A549 (cell line): ENCODE measurements at regions not wholly inside any gene's neighbourhood (a gene's known extent, or its start where the extent isn't known, plus 50 kb on each side); places are given as distances from the start of the nearest gene placed in this dataset.

Experiments
- ATAC-seq, 2 experiments: fragments of 200-7000 bp in 1 of 2; fragments of >200 bp in 1 of 2; cut with Nextera tagmentation in 1 of 2; cut with Tn5 transposase in 1 of 2; 3 replicates each; pipeline versions ENCODE4 v1.8.0 to v1.9.1; 2018 to 2020; ENCODE audit warnings: mild to moderate bottlenecking in 1 of 2, moderate library complexity in 1 of 2
- CTCF ChIA-PET: fragments of 300-600 bp; sonication (Branson Sonifier 250); formaldehyde crosslinking; extraction: SDS; loops from one replicate; lab custom pipeline; 2021; ENCODE audit warnings: antibody characterized with exemption, inconsistent platforms; lab: Yijun Ruan, JAX
- POLR2A ChIA-PET: fragments of 350-600 bp; formaldehyde crosslinking; extraction: SDS; loops from one replicate; lab custom pipeline; 2021; ENCODE audit warnings: antibody characterized with exemption, inconsistent platforms; lab: Yijun Ruan, JAX
- DNase-seq, 2 experiments: peaks; one replicate each; pipeline versions ENCODE4 v3.0.0 to v3.0.0-alpha.2; 2011 to 2016; ENCODE audit warnings: low read depth in 1 of 2, low spot score in 1 of 2
- FAIRE-seq: peaks from 2 replicates; lab custom pipeline; 2011; peaks lifted over from hg19 to GRCh38; lab: Jason Lieb, UNC
- H3K27ac ChIP-seq, 2 experiments: fragments of >200 bp; sonication (Bioruptor Twin); formaldehyde crosslinking; 3 replicates each; pipeline ENCODE4 v1.5.1; 2016 to 2017
- H3K4me1 ChIP-seq: fragments of >200 bp; sonication (Bioruptor Twin); formaldehyde crosslinking; 3 replicates; pipeline ENCODE4 v1.6.1; 2016
- H3K4me2 ChIP-seq: fragments of >200 bp; sonication (Bioruptor Twin); formaldehyde crosslinking; 3 replicates; pipeline ENCODE4 v1.6.1; 2016
- H3K4me3 ChIP-seq: fragments of >200 bp; sonication (Bioruptor Twin); formaldehyde crosslinking; 3 replicates; pipeline ENCODE4 v1.5.1; 2016
- H3K9me3 ChIP-seq: fragments of >200 bp; sonication (Bioruptor Twin); formaldehyde crosslinking; 3 replicates; pipeline ENCODE4 v1.6.1; 2016
- BCL3 ChIP-seq: fragments of >200 bp; sonication (Bioruptor Twin); formaldehyde crosslinking; IDR thresholded peaks from 3 replicates; pipeline ENCODE4 v1.6.1; 2016
- EHF ChIP-seq: fragments of 250-450 bp; sonication (Bioruptor Pico); IDR thresholded peaks from 2 replicates; pipeline ENCODE4 v1.5.0; 2020; ENCODE audit warnings: mild to moderate bottlenecking
- ESRRA ChIP-seq: fragments of 150-350 bp; IDR thresholded peaks from 2 replicates; pipeline ENCODE4 v1.6.1; 2014; ENCODE audit warnings: mild to moderate bottlenecking, low read length, borderline replicate concordance
- HDAC2 ChIP-seq: fragments of 200-600 bp; sonication (generic); IDR thresholded peaks from 2 replicates; pipeline ENCODE4 v1.6.1; 2016
- HOXA7 ChIP-seq: fragments of 250-450 bp; sonication (Bioruptor Pico); IDR thresholded peaks from 2 replicates; pipeline ENCODE4 v1.5.0; 2020; ENCODE audit warnings: mild to moderate bottlenecking, moderate library complexity
- JUN ChIP-seq, 2 experiments: fragments of >200 bp; sonication (Bioruptor Twin); formaldehyde crosslinking; IDR thresholded peaks; 2 replicates in 1 of 2; 3 replicates in 1 of 2; pipeline ENCODE4 v1.6.1; 2016 to 2017
- MAZ ChIP-seq: fragments of 150-350 bp; IDR thresholded peaks from 2 replicates; pipeline ENCODE4 v1.6.1; 2014; ENCODE audit warnings: antibody characterized with exemption, low read depth, low read length, borderline replicate concordance
- MYC ChIP-seq: IDR thresholded peaks from 2 replicates; pipeline ENCODE4 v1.6.1; 2012; ENCODE audit warnings: mild to moderate bottlenecking, inconsistent platforms, low read length, improper control_type of control experiment, borderline replicate concordance
- POLR2A ChIP-seq: IDR thresholded peaks from 2 replicates; pipeline ENCODE4 v1.6.1; 2012; ENCODE audit warnings: mild to moderate bottlenecking, low read length
- POLR2AphosphoS2 ChIP-seq: conservative IDR thresholded peaks from 2 replicates; pipeline ENCODE4 v1.6.1; 2012; ENCODE audit warnings: low read length, improper control_type of control experiment, inconsistent platforms
- RCOR1 ChIP-seq: fragments of 150-350 bp; IDR thresholded peaks from 2 replicates; pipeline ENCODE4 v1.6.1; 2014; ENCODE audit warnings: antibody characterized with exemption, low read length, low read depth
- SMC3 ChIP-seq: fragments of >200 bp; sonication (Bioruptor Twin); formaldehyde crosslinking; IDR thresholded peaks from 3 replicates; pipeline ENCODE4 v1.6.1; 2018; ENCODE audit warnings: inconsistent platforms
- SREBF2 ChIP-seq: fragments of 450-650 bp; IDR thresholded peaks from 2 replicates; pipeline ENCODE4 v1.6.1; 2014; ENCODE audit warnings: mild to moderate bottlenecking, moderate library complexity
- TFCP2L1 ChIP-seq: fragments of 250-450 bp; sonication (Bioruptor Pico); IDR thresholded peaks from 2 replicates; pipeline ENCODE4 v1.5.0; 2021; ENCODE audit warnings: mild to moderate bottlenecking
- ZC3H11A ChIP-seq: fragments of 450-650 bp; IDR thresholded peaks from 2 replicates; pipeline ENCODE4 v1.6.1; 2014; ENCODE audit warnings: antibody characterized with exemption, mild to moderate bottlenecking
- ZFP36 ChIP-seq: fragments of 450-650 bp; IDR thresholded peaks from 2 replicates; pipeline ENCODE4 v1.6.1; 2014; ENCODE audit warnings: borderline replicate concordance; ENCODE audit not compliant: partially characterized antibody
- ZSCAN20 ChIP-seq: fragments of 250-450 bp; sonication (Bioruptor Pico); IDR thresholded peaks from 2 replicates; pipeline ENCODE4 v1.8.0; 2022; ENCODE audit warnings: mild to moderate bottlenecking, moderate library complexity
- WGBS: methylation state at CpG from one replicate; pipeline ENCODE4 v1.1.6; 2017; ENCODE audit errors: missing lambda C conversion rate; 5-methylcytosine and 5-hydroxymethylcytosine counted together
- TF ChIP-seq, protein P1 (sequence below): fragments of 200-600 bp; sonication (generic); IDR thresholded peaks from 2 replicates; pipeline ENCODE4 v1.6.1; 2016; ENCODE audit warnings: antibody characterized with exemption, mild to moderate bottlenecking, moderate library complexity

GRCh38 chr12:71000255-71000654 lies 79.7 kb upstream of the PTPRR start:
- Histone ChIP-seq H3K4me3 (no peak overlapping the region), H3K4me1 (no peaks in the 10 kb centered on the region), H3K4me2 (no peak overlapping the region), H3K9me3 (no peaks in the 10 kb centered on the region), H3K27ac (no peak overlapping the region)
- ATAC-seq, result no peak
- no peak for DNase-seq
- 59% methylated on average over 2 of the region's 2 CpGs for WGBS
- CTCF ChIA-PET, result no interaction called here
- no peak for FAIRE-seq
- TF ChIP-seq HOXA7 (CRISPR knock-in tag) (no peak), TFCP2L1 (CRISPR knock-in tag) (no peak), JUN (IDR thresholded peaks at IDR 0.05) (no peak), MYC (no peak), EHF (CRISPR knock-in tag) (no peak), HDAC2 (no peak), BCL3 (no peak)
- POLR2A ChIA-PET, result no interaction called here

DNA sequence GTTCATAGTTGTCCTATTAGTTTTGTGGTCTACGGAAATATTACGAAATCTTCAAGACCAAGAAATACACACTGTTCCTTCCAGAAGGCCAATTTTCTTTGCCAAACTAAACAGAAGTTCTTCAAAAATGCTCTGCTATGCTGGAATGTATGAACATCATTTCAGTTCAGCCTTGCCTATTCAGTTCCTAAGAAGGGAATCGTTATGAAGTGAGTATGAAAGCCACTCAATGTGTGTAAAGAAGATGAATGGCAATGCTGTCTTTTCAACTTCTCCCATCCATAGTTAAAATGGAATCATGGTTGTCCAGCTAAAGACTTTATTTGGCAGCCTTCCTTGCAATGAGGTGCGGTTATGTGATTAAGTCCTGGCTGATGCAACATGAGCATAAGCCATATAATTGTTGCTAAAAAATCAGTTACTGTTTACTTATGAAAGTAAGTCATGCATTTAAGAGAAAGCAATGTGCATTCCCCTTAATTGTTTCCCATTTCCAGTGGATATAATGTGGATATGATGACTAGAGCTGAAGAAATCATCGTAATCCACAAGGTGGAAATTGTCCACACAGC lies 73.8 kb upstream of the PTPRR start:
- TF ChIP-seq MYC, result no peak
- TF ChIP-seq ZFP36, result no peak
- TF ChIP-seq ESRRA, result no peak
- TF ChIP-seq, protein P1, sequence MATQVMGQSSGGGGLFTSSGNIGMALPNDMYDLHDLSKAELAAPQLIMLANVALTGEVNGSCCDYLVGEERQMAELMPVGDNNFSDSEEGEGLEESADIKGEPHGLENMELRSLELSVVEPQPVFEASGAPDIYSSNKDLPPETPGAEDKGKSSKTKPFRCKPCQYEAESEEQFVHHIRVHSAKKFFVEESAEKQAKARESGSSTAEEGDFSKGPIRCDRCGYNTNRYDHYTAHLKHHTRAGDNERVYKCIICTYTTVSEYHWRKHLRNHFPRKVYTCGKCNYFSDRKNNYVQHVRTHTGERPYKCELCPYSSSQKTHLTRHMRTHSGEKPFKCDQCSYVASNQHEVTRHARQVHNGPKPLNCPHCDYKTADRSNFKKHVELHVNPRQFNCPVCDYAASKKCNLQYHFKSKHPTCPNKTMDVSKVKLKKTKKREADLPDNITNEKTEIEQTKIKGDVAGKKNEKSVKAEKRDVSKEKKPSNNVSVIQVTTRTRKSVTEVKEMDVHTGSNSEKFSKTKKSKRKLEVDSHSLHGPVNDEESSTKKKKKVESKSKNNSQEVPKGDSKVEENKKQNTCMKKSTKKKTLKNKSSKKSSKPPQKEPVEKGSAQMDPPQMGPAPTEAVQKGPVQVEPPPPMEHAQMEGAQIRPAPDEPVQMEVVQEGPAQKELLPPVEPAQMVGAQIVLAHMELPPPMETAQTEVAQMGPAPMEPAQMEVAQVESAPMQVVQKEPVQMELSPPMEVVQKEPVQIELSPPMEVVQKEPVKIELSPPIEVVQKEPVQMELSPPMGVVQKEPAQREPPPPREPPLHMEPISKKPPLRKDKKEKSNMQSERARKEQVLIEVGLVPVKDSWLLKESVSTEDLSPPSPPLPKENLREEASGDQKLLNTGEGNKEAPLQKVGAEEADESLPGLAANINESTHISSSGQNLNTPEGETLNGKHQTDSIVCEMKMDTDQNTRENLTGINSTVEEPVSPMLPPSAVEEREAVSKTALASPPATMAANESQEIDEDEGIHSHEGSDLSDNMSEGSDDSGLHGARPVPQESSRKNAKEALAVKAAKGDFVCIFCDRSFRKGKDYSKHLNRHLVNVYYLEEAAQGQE, result no peak
- no peak for FAIRE-seq
- Histone ChIP-seq H3K4me2 (no peak overlapping the region), H3K27ac (no peak overlapping the region), H3K4me1 (no peaks in the 10 kb centered on the region), H3K9me3 (no peaks in the 10 kb centered on the region), H3K4me3 (no peak overlapping the region)
- ATAC-seq, result no peak
- ChIA-PET CTCF (interaction anchor here (0.6 kb wide), 1 partner anchor 404 kb away, joined by 4 read pairs; no protein-coding TSS in a partner anchor), POLR2A (no interaction called here)
- DNase-seq, result no peak
- 22% methylated on average over 5 of the region's 5 CpGs for WGBS

DNA sequence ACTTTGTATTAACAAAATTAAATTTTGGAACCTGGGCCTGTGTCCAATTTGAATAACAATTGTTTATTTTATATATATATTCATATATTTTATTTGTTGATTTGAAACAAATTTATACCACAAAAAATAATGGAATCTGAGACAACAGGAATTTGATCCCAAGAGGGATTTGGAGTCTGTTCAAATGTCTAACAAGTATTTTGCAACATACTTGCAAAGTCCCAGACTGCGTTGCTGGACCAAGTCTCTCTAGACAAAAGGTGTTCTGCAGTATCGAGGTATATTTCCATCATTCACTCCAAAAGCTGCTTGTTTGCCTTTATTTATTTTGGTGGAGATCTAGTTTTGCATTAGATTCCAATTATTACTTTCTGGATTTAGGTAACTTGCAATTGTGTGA lies 68.7 kb upstream of the PTPRR start:
- Histone ChIP-seq H3K9me3 (no peaks in the 10 kb centered on the region), H3K27ac (no peak overlapping the region), H3K4me3 (no peak overlapping the region), H3K4me2 (no peak overlapping the region), H3K4me1 (no peaks in the 10 kb centered on the region)
- TF ChIP-seq SMC3 (no peak), SREBF2 (no peak), POLR2AphosphoS2 (no peak), HDAC2 (no peak), ZC3H11A (no peak), POLR2A (no peak), MAZ (no peak), RCOR1 (no peak)
- DNase-seq (no peak), FAIRE-seq (no peak), ATAC-seq (no peak)
- CTCF ChIA-PET, result no interaction called here
- POLR2A ChIA-PET, result no interaction called here
- WGBS, result 19% methylated on average over 2 of the region's 2 CpGs

GRCh38 chr12:70985850-70986249 lies 65.3 kb upstream of the PTPRR start:
- Histone ChIP-seq H3K4me2 (no peak overlapping the region), H3K9me3 (no peaks in the 10 kb centered on the region), H3K27ac (no peak overlapping the region), H3K4me1 (no peaks in the 10 kb centered on the region), H3K4me3 (no peak overlapping the region)
- 0% methylated on average over 1 of the region's 1 CpG for WGBS
- ATAC-seq (no peak), DNase-seq (no peak), FAIRE-seq (no peak)
- ChIA-PET CTCF (no interaction called here), POLR2A (no interaction called here)
- no peak for TF ChIP-seq ZSCAN20 (CRISPR knock-in tag)
- TF ChIP-seq HDAC2, result no peak
- no peak for TF ChIP-seq JUN (IDR thresholded peaks at IDR 0.05)
